ENCODE measurements at regions not wholly inside any gene's neighbourhood (a gene's known extent, or its start where the extent isn't known, plus 50 kb on each side); places are given as distances from the start of the nearest gene placed in this dataset.

DNA sequence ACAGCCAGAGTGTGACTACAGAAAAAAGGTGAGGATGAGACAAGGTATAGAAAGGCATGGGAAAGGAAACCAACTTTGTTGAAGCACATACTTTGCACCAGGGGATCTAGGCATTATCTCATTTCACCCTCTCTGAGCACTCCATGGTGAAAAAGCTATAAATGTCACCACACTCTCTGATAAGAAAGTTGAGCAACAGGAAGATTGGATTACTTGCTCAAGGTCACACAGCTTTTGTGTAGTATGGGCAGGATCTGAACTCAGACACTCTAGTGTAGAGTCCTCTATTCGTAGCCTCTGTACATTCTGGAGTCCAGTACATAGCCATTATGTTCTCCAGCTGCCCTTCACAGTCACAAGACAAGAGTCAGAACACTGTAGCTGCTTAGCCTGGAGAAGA is 163.4 kb upstream of the SEMA6D start:
- no peaks in the 10 kb centered on the region for H3K9me2 ChIP-seq (ENCODE audit: low read depth, low read length)
- H3K27ac ChIP-seq (ENCODE audit: low read depth, low read length, poor library complexity, severe bottlenecking): no peak overlapping the region
- no peak overlapping the region for H2AFZ ChIP-seq (ENCODE audit: low read length)
- H3K4me3 ChIP-seq (ENCODE audit: low read depth, low read length, poor library complexity, severe bottlenecking): no peak overlapping the region
- H3K9me3 ChIP-seq (ENCODE audit: low read length): no peaks in the 10 kb centered on the region
- H3K27me3 ChIP-seq (ENCODE audit: insufficient read depth, low read length): no peaks in the 10 kb centered on the region; the same call in 1 of the 2 replicates
- H3K9ac ChIP-seq (ENCODE audit: low read length): no peak overlapping the region
- no peaks in the 10 kb centered on the region for H3K79me2 ChIP-seq (ENCODE audit: insufficient read depth, low read length)
- no peak for TF ChIP-seq EZH2 (IDR thresholded peaks at IDR 0.05; ENCODE audit: borderline replicate concordance, low read length)
- TF ChIP-seq, protein P1, sequence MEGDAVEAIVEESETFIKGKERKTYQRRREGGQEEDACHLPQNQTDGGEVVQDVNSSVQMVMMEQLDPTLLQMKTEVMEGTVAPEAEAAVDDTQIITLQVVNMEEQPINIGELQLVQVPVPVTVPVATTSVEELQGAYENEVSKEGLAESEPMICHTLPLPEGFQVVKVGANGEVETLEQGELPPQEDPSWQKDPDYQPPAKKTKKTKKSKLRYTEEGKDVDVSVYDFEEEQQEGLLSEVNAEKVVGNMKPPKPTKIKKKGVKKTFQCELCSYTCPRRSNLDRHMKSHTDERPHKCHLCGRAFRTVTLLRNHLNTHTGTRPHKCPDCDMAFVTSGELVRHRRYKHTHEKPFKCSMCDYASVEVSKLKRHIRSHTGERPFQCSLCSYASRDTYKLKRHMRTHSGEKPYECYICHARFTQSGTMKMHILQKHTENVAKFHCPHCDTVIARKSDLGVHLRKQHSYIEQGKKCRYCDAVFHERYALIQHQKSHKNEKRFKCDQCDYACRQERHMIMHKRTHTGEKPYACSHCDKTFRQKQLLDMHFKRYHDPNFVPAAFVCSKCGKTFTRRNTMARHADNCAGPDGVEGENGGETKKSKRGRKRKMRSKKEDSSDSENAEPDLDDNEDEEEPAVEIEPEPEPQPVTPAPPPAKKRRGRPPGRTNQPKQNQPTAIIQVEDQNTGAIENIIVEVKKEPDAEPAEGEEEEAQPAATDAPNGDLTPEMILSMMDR (IDR thresholded peaks at IDR 0.05; ENCODE audit: low read length): no peak
- no peaks in the 10 kb centered on the region for H3K36me3 ChIP-seq (ENCODE audit: insufficient read depth, low read length)
- no peaks in the 10 kb centered on the region for H4K20me1 ChIP-seq (ENCODE audit: insufficient read depth, low read length)
- H3K4me1 ChIP-seq (ENCODE audit: insufficient read depth, low read length, severe bottlenecking): no peaks in the 10 kb centered on the region
- H3K4me2 ChIP-seq (ENCODE audit: low read length): no peak overlapping the region
- no peaks in the 10 kb centered on the region for H3F3A ChIP-seq (ENCODE audit: insufficient read depth, low read length)

DNA sequence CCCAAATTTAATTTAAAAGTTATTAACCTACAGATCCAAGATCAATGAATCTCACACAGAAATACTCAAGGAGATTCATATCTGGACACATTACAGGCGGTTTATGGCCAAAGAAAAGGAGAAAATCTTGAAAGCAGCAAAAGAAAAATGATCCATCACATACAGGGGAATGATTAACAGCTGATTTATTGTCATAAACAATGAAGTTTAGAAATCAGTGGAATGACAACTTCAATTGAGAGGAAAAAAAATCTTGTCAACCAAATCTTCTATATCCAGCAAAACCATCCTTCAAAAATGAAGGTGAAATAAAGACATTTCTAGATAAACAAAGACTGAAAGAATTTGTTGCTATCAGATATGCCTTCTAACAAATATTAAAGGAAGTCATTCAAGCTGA is 156.2 kb upstream of the SEMA6D start:
- no peaks in the 10 kb centered on the region for H3F3A ChIP-seq (ENCODE audit: insufficient read depth, low read length)
- no peaks in the 10 kb centered on the region for H4K20me1 ChIP-seq (ENCODE audit: insufficient read depth, low read length)
- no peak overlapping the region for H3K4me3 ChIP-seq (ENCODE audit: low read depth, low read length, poor library complexity, severe bottlenecking)
- no peaks in the 10 kb centered on the region for H3K36me3 ChIP-seq (ENCODE audit: insufficient read depth, low read length)
- H3K79me2 ChIP-seq (ENCODE audit: insufficient read depth, low read length): no peaks in the 10 kb centered on the region
- no peaks in the 10 kb centered on the region for H3K9me3 ChIP-seq (ENCODE audit: low read length)
- no peak for TF ChIP-seq EZH2 (IDR thresholded peaks at IDR 0.05; ENCODE audit: borderline replicate concordance, low read length)
- TF ChIP-seq, protein P1 (IDR thresholded peaks at IDR 0.05; ENCODE audit: low read length): no peak
- no peak overlapping the region for H3K27ac ChIP-seq (ENCODE audit: low read depth, low read length, poor library complexity, severe bottlenecking)
- H3K9me2 ChIP-seq (ENCODE audit: low read depth, low read length): no peaks in the 10 kb centered on the region
- no peak overlapping the region for H3K4me2 ChIP-seq (ENCODE audit: low read length)
- no peaks in the 10 kb centered on the region; the same call in 1 of the 2 replicates for H3K27me3 ChIP-seq (ENCODE audit: insufficient read depth, low read length)
- H2AFZ ChIP-seq (ENCODE audit: low read length): no peak overlapping the region
- no peaks in the 10 kb centered on the region for H3K4me1 ChIP-seq (ENCODE audit: insufficient read depth, low read length, severe bottlenecking)
- no peak overlapping the region for H3K9ac ChIP-seq (ENCODE audit: low read length)

DNA sequence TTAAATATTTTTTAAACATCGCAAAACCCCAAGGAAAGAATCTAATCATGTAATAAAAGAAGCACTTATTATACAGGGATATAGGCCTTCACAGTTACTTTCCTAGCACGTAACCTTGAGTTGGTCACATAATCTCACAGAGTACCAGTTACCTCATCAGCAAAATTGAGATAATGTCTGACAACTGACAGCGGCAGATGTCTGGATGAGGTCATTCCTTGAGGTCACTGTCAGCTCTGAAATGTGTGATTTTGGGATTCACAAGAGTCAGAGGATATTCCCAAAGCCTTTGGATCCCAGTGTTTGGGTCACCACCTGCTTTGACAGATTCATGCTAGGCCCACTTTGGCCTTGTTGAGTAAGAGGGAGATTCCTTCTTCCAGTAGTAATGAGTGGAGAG is 151.4 kb upstream of the SEMA6D start:
- no peak overlapping the region for H3K4me2 ChIP-seq (ENCODE audit: low read length)
- H3K4me1 ChIP-seq (ENCODE audit: insufficient read depth, low read length, severe bottlenecking): no peaks in the 10 kb centered on the region
- no peaks in the 10 kb centered on the region for H4K20me1 ChIP-seq (ENCODE audit: insufficient read depth, low read length)
- H3K9me2 ChIP-seq (ENCODE audit: low read depth, low read length): no peaks in the 10 kb centered on the region
- H3K9ac ChIP-seq (ENCODE audit: low read length): no peak overlapping the region
- H3K9me3 ChIP-seq (ENCODE audit: low read length): no peaks in the 10 kb centered on the region
- no peak overlapping the region for H3K4me3 ChIP-seq (ENCODE audit: low read depth, low read length, poor library complexity, severe bottlenecking)
- H3K27me3 ChIP-seq (ENCODE audit: insufficient read depth, low read length): no peaks in the 10 kb centered on the region
- no peaks in the 10 kb centered on the region for H3K79me2 ChIP-seq (ENCODE audit: insufficient read depth, low read length)
- no peaks in the 10 kb centered on the region for H3F3A ChIP-seq (ENCODE audit: insufficient read depth, low read length)
- no peak overlapping the region for H2AFZ ChIP-seq (ENCODE audit: low read length)
- no peak for TF ChIP-seq EZH2 (IDR thresholded peaks at IDR 0.05; ENCODE audit: borderline replicate concordance, low read length)
- TF ChIP-seq, protein P1 (IDR thresholded peaks at IDR 0.05; ENCODE audit: low read length): no peak
- H3K27ac ChIP-seq (ENCODE audit: low read depth, low read length, poor library complexity, severe bottlenecking): no peak overlapping the region
- no peaks in the 10 kb centered on the region for H3K36me3 ChIP-seq (ENCODE audit: insufficient read depth, low read length)
